ENCODE measurements at regions not wholly inside any gene's neighbourhood (a gene's known extent, or its start where the extent isn't known, plus 50 kb on each side); places are given as distances from the start of the nearest gene placed in this dataset.

- DNase-seq (ENCODE audit: low read depth, low spot score) (peak; percentile 33), FAIRE-seq (peak; percentile 31)
- no peaks in the 10 kb centered on the region for H4K20me1 ChIP-seq (replicated peaks; ENCODE audit: control insufficient read depth, extremely low read depth, insufficient read depth, low read length)
- no peak overlapping the region for H3K4me3 ChIP-seq (replicated peaks in 1 of 3; ENCODE audit: insufficient read depth in 1 of 3, low read depth in 1 of 3, low read length in 3 of 3)
- H3K27me3 ChIP-seq (ENCODE audit: control insufficient read depth in 2 of 2, insufficient read depth in 2 of 2, low read length in 2 of 2): no peaks in the 10 kb centered on the region
- H2AFZ ChIP-seq (ENCODE audit: low read depth, low read length): peak overlapping the region; percentile 20
- H3K9ac ChIP-seq (replicated peaks; ENCODE audit: extremely low read depth, insufficient read depth, low read length): no peak overlapping the region
- H3K27ac ChIP-seq (ENCODE audit: insufficient read depth, low read depth, low read length): peak overlapping the region; percentile 55
- TF ChIP-seq FOS (IDR thresholded peaks at IDR 0.05; ENCODE audit: borderline replicate concordance, insufficient read depth, low read length) (no peak), MYC (IDR thresholded peaks at IDR 0.05; ENCODE audit: low read depth, low read length) (no peak), CTCF (IDR thresholded peaks at IDR 0.05; ENCODE audit: extremely low read depth in 1 of 2, insufficient read depth in 1 of 2, low read depth in 1 of 2, low read length in 2 of 2) (no peak), POLR2A (IDR thresholded peaks at IDR 0.05; ENCODE audit: low read depth, low read length) (no peak)
- TF ChIP-seq, protein P1, sequence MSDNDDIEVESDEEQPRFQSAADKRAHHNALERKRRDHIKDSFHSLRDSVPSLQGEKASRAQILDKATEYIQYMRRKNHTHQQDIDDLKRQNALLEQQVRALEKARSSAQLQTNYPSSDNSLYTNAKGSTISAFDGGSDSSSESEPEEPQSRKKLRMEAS (IDR thresholded peaks at IDR 0.05; ENCODE audit: insufficient read depth, insufficient read length): no peak
- H3K9me1 ChIP-seq (replicated peaks; ENCODE audit: control insufficient read depth, extremely low read depth, insufficient read depth, low read length): no peaks in the 10 kb centered on the region
- dilution Hi-C loops (cut with MboI; ENCODE audit: extremely low pct_ligation_motif_present, low sequenced_read_pairs) (no loop called here), intact Hi-C loops (cut with micrococcal nuclease) (loop anchor here (5.0 kb wide), 2 partner anchors 58 to 377 kb away; partner anchors contain the start of gene KALRN)
- ChIA-PET POLR2A (no interaction called here), CTCF (interaction anchor here (0.8 kb wide), 1 partner anchor 149 kb away, joined by 3 read pairs; no protein-coding TSS in a partner anchor)
- H3K4me2 ChIP-seq (ENCODE audit: insufficient read depth, low read length): no peak overlapping the region
- H3K9me3 ChIP-seq (replicated peaks; ENCODE audit: control insufficient read depth, insufficient read depth, low read length): no peaks in the 10 kb centered on the region
- no peaks in the 10 kb centered on the region for H3K36me3 ChIP-seq (ENCODE audit: control insufficient read depth in 2 of 2, extremely low read depth in 1 of 2, insufficient read depth in 2 of 2, low read length in 2 of 2)
- no TSS peak for BruUV-seq (replicated peaks)
- H3K4me1 ChIP-seq (ENCODE audit: control insufficient read depth, extremely low read depth, insufficient read depth, low read length): peaks cover 32% of the 10 kb centered on the region
- no peaks in the 10 kb centered on the region for H3K79me2 ChIP-seq (ENCODE audit: control insufficient read depth, insufficient read depth, low read length)
Measured at GRCh38 chr3:124409650-124410275, 320.5 kb upstream of the UMPS start.

DNA sequence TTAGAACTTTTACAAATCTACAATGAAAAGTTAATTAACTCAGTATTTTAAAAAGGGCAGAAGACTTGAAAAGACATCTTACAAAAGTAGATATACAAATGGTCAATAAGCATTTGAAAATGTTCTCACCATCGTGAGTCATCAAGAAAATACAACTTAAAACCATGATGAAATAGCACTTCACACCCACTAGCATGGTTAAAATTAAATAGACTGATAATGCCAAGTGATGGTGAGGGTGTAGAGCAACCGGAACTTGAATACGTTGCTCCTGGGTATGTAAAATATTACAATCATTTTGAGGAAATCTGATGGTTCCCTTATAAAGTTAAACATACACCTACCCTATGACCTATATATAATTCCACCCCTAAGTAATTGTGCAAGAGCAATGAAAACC is 319.8 kb upstream of the UMPS start:
- no peak overlapping the region for H3K4me2 ChIP-seq (ENCODE audit: insufficient read depth, low read length)
- FAIRE-seq: no peak
- H3K9me1 ChIP-seq (replicated peaks; ENCODE audit: control insufficient read depth, extremely low read depth, insufficient read depth, low read length): no peaks in the 10 kb centered on the region
- no TSS peak for BruUV-seq (replicated peaks)
- no peak overlapping the region for H3K9ac ChIP-seq (replicated peaks; ENCODE audit: extremely low read depth, insufficient read depth, low read length)
- POLR2A ChIA-PET: no interaction called here
- no peak for DNase-seq (ENCODE audit: low read depth, low spot score)
- H4K20me1 ChIP-seq (replicated peaks; ENCODE audit: control insufficient read depth, extremely low read depth, insufficient read depth, low read length): no peaks in the 10 kb centered on the region
- H3K4me3 ChIP-seq (replicated peaks in 1 of 3; ENCODE audit: insufficient read depth in 1 of 3, low read depth in 1 of 3, low read length in 3 of 3): no peak overlapping the region
- no peak overlapping the region for H2AFZ ChIP-seq (ENCODE audit: low read depth, low read length)
- intact Hi-C loops (cut with micrococcal nuclease) (loop anchor here (5.0 kb wide), 2 partner anchors 57 to 378 kb away; partner anchors contain the start of gene KALRN), dilution Hi-C loops (cut with MboI; ENCODE audit: extremely low pct_ligation_motif_present, low sequenced_read_pairs) (no loop called here)
- no peak overlapping the region for H3K27ac ChIP-seq (ENCODE audit: insufficient read depth, low read depth, low read length)
- H3K36me3 ChIP-seq (ENCODE audit: control insufficient read depth in 2 of 2, extremely low read depth in 1 of 2, insufficient read depth in 2 of 2, low read length in 2 of 2): no peaks in the 10 kb centered on the region
- no peaks in the 10 kb centered on the region for H3K27me3 ChIP-seq (ENCODE audit: control insufficient read depth in 2 of 2, insufficient read depth in 2 of 2, low read length in 2 of 2)
- H3K9me3 ChIP-seq (replicated peaks; ENCODE audit: control insufficient read depth, insufficient read depth, low read length): no peaks in the 10 kb centered on the region
- CTCF ChIA-PET: no interaction called here
- peaks cover 34% of the 10 kb centered on the region for H3K4me1 ChIP-seq (ENCODE audit: control insufficient read depth, extremely low read depth, insufficient read depth, low read length)
- H3K79me2 ChIP-seq (ENCODE audit: control insufficient read depth, insufficient read depth, low read length): no peaks in the 10 kb centered on the region
- TF ChIP-seq POLR2AphosphoS5 (IDR thresholded peaks at IDR 0.05; ENCODE audit: insufficient read depth, low read depth, low read length) (no peak), GATA2 (IDR thresholded peaks at IDR 0.05; ENCODE audit: insufficient read depth, insufficient read length, low read depth, low read length) (no peak), POLR2A (IDR thresholded peaks at IDR 0.05; ENCODE audit: low read depth, low read length) (no peak), CTCF (IDR thresholded peaks at IDR 0.05; ENCODE audit: extremely low read depth in 1 of 2, insufficient read depth in 1 of 2, low read depth in 1 of 2, low read length in 2 of 2) (no peak), JUN (IDR thresholded peaks at IDR 0.05; ENCODE audit: borderline replicate concordance, insufficient read depth, insufficient read length, low read depth) (no peak), MYC (IDR thresholded peaks at IDR 0.05; ENCODE audit: low read depth, low read length) (no peak), FOS (IDR thresholded peaks at IDR 0.05; ENCODE audit: borderline replicate concordance, insufficient read depth, low read length) (no peak), EZH2 (IDR thresholded peaks at IDR 0.05; ENCODE audit: borderline replicate concordance, low read depth, low read length, severe bottlenecking) (no peak)
- TF ChIP-seq, protein P1 (IDR thresholded peaks at IDR 0.05; ENCODE audit: insufficient read depth, insufficient read length): no peak
